Renal cortical epithelial cell (primary cell): ENCODE measurements at regions not wholly inside any gene's neighbourhood (a gene's known extent, or its start where the extent isn't known, plus 50 kb on each side); places are given as distances from the start of the nearest gene placed in this dataset.

Source experiments
- DNase-seq: peaks from one replicate; pipeline ENCODE4 v3.0.0-alpha.2; 2011; ENCODE audit warnings: low read depth

DNA sequence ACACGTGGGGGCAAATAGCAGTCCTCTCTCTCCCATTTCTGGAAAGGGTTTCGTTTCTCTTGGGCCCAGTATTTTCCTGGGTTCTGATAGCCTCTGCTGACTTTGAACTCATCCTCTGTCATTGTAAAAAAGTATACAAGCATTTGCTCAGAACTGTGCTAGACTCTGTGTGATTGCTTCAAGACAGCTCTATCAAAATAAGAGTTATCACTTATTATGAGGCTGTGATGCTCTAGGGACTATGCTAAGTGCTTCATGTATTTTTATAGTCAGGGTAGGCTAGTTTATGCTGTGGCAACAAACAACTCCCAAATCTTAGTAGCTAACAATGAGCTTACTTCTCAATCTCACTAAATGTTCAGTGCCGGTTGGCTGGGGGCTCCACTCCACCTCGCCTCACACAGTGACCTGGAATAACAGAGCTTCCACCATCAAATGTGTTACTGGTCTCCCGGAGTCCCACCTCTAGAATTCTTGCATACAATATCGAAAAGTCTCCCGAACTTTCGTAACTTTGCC, 110.8 kb upstream of the CDC42EP3 start:
- no peak for DNase-seq

DNA sequence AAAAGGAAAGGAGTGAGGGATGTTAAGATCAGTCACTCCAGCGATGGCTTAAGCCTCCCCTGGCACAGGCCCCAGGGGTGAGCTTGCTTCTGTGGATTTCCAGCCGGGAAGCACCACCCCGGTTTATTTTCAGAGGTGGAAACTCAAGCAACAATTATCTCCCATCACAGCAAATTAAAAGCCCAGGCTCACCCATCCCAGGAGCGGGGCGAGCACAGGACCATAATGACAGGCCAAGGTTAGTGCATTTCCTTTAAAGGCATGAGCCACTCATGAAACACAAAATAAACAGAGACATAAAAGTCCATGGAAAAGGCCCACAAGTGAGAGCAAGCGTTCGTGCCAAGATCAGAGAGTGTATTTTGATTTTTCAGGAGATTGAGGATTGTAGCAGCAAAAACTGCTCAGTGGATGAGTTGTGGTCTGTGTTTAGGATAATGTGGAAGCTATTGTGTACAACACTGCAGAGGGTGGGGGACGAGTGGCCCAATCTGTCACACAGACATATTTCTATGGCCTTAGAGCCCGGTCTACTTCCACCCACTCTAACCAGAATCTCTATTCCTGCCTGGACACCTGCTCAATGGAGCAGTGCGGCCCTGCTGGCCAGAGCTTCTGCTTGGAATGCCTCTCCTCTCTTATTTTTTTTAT, 111.4 kb upstream of the CDC42EP3 start:
- DNase-seq = no peak

- DNase-seq = no peak
Observed at GRCh38 chr2:37783545-37783944, 112.1 kb upstream of the CDC42EP3 start.

GRCh38 chr2:37784071-37784758, 112.8 kb upstream of the CDC42EP3 start:
- no peak for DNase-seq

GRCh38 chr2:37784759-37785149, 113.3 kb upstream of the CDC42EP3 start:
- no peak for DNase-seq

- DNase-seq = no peak
Observed at GRCh38 chr2:37786191-37786698, 114.8 kb upstream of the CDC42EP3 start.

GRCh38 chr2:37786854-37787253, 115.4 kb upstream of the CDC42EP3 start:
- DNase-seq = peak; percentile 62

DNA sequence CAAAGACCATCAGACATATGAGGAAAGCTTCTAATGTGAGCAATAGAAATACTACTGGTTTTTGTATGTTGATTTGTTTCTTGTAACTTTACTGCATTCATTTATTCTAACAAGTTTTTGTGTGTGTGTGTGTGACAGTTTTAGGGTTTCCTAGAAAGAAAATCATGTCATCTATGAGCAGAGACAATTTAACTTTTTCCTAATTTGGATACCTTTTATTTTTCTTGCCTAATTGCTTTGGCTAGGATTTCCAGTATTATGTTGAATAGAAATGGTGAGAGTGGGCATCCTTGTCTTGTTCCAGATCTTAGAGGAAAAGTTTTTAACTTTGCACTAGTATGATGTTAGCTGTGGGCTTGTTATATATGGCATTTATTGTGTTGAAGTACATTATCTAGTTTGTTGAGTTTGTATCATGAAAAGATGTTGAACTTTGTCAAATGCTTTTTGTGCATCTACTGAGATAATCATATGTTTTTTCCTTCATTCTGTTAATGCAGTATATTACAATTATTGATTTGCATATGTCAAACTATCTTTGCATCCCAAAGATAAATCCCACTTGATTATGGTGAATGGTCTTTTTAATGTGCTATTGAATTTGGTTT, 117.3 kb upstream of the CDC42EP3 start:
- no peak for DNase-seq

DNA sequence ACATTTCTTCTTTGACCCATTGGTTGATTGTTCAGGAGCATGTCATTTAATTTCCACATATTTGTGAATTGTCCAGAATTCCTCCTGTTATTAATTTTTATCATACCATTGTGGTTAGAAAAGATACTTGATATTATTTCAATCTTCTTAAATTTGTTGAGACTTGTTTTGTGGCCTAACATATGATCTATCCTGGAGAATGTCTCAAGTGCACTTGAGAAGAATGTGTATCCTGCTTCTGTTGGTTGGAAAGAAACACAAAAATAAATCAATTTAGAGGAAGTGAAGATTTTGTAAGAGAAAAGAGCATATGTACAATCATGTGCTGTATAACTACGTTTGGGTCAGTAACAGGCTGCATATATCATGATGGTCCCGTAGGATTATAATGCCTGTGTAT, 118.6 kb upstream of the CDC42EP3 start:
- no peak for DNase-seq

- no peak for DNase-seq
Observed at GRCh38 chr2:37790462-37790861, 119.0 kb upstream of the CDC42EP3 start.

GRCh38 chr2:37792366-37792765, 120.9 kb upstream of the CDC42EP3 start:
- DNase-seq = no peak

- DNase-seq = no peak
Observed at GRCh38 chr2:37793004-37793403, 121.6 kb upstream of the CDC42EP3 start.

DNA sequence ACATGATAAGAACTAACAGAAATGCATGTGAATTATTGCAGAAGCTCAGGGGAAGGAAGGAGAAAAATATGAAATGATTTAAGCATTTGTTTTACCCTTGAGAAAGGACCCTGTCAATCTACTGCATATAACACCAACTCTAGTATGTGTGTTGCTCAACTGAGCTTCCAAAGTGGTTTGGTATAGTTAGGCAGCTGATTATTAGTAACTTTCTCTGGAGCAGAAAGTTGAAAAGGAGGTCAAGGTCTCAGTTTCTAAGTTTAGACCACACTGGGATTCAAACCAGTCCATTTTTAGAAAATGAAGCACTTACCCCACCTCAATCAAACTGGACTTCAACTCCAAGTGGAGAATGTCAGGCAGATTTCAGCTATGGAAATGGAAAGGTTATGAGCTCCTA, 123.3 kb upstream of the CDC42EP3 start:
- DNase-seq = peak; percentile 40

- no peak for DNase-seq
Observed at GRCh38 chr2:37795456-37795855, 124.0 kb upstream of the CDC42EP3 start.

DNA sequence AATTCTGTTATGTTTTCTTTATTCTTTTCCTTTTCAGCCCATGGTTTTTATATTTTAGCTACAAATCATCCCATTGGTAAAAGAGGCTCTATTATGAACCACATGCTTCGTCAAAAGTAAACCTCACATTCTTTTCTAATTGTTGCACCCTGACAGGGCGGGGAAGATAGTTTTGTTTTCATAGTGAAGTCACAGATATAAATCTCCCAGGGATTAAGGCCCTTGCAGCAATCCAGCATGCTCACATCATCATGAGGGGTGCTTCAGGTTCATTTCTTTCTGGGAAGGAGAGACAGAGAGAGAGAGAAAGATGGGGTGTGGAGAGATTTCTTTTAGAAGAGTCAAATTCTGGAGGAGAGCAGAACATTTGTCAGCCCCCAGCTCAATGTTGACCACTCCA, 124.5 kb upstream of the CDC42EP3 start:
- DNase-seq = no peak

DNA sequence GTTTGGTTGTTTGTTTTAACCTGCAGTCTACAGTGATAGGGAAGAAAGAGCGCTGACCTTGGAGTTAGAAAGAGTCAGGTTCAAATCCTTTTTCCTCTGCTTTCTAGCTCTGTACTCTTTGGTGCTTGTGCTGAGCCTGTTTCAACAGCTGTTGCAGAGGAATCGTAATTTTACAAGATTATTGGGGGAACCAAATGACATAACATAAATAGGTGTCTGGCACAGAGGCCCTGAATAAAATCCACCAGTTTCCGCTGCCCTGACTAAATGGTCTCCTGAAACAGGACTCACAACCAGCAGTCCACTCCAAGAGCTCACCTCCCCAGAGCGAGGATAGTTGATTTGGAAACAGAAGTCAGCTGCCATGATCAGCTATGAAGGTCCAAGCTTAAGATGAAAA, 125.0 kb upstream of the CDC42EP3 start:
- no peak for DNase-seq

DNA sequence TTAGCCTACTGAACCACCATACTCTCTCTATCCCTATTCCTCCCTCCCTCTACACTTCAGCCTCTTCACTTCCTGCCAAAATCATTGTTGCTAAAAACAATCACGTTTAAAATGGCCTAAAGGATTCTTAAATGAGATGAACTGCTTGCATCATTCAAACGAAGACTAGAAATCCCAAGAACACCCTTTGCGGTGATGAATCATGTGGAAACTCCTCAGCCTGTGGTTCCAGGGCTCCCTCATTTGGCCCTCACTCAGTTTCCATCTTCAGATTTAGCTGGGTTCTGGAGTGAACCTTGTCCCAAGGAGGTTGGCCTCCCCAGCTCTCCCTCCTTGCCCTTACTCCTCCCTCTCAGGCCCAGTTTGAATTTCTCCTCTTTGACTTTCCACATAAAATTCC, 125.6 kb upstream of the CDC42EP3 start:
- DNase-seq = no peak

DNA sequence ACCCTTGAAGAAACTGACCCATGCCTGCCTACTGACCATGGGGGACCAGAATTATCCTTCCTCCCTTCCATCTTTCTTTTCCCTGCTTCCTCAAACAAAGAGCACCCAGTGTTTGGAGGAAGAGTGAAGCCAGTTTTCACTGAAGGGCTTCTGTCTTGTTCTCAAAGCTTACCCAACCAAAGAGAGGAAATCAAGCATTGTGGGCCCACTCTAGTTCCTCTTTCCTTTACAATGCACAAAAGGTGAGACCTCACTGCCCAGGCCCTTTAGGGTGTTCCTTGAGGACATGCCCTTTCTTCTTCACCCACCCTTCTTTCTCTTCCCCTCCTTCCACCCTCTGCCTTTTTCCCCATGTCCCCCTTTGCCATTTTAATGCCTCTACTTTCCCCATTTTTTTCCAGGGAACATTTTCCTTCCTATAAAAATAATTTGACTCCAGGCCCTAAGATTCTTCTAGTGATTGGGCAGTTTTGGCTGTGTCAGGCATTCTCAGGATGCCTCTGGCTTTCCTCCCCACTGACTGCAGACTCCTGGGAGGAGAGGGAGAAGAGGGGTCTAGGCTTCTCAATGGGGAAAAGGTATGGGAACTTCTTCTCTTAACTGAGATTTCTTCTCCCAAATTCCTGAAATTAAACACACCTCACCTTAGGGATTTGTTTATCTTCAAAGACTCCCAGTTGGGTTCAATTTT, 126.6 kb upstream of the RMDN2 start:
- no peak for DNase-seq

DNA sequence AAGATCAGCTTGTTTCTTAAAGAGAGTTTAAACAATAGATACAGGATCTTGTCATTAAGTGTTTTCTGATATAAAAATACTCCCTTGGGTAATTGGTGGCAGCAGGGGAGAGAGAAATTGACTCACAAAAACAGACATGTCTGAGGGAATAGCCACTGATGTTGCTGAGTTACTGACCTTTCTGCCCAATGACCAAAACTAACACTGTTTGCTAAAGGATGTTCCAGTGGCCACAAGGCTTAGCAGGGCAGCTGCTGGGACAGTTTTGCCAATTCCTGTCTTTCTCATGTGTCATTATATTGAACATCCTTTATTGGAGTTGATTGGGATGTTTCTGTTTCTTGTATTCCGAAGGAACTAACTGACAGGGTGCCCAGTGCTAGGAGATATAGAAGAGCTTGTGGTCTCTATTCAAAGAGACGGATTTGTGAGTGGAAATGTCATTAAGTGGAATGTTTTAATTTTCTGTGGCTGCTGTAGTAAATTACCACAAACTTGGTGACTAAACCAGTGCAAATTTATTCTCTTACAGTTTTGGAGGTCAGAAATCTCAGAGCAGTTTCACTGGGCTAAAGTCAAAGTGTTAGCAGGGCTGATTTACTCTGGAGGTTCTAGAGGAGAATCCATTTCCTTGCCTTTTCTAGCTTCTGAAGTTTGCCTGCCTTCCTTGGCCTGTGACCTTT, 124.8 kb upstream of the RMDN2 start:
- DNase-seq = no peak

GRCh38 chr2:37802211-37802752, 122.8 kb upstream of the RMDN2 start:
- peak; percentile 62 for DNase-seq

DNA sequence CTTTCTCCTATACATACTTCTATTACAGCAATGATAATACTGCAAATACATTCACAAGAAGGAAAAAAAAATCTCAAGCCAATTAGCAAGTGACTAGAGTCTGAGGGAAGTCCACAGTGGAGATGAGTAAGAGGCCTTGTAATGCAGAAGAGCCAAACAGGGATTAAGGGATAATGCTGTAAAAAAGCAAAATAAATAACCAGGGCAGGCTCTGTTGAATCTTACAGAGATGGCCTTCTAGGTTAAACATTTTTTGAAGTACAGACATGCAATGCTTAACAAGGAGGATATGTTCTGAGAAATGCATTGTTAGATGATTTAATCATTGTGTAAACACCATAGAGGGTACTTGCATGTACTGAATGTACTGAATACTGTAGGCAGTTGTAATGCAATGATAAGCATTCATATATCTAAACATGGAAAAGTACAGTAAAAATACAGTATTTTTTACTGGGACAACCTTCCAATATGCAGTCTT, 122.1 kb upstream of the RMDN2 start:
- DNase-seq = peak; percentile 86
